ENCODE measurements at regions not wholly inside any gene's neighbourhood (a gene's known extent, or its start where the extent isn't known, plus 50 kb on each side); places are given as distances from the start of the nearest gene placed in this dataset.

GRCh38 chr7:10211016-10211415, 762.7 kb upstream of the PHF14 start:
- no peak for TF ChIP-seq CTCF (IDR thresholded peaks at IDR 0.05; ENCODE audit: borderline replicate concordance, extremely low read depth, low read length, poor library complexity, severe bottlenecking)
- no peak for TF ChIP-seq EZH2 (IDR thresholded peaks at IDR 0.05; ENCODE audit: borderline replicate concordance, low read depth, low read length, severe bottlenecking)
